ENCODE measurements at regions not wholly inside any gene's neighbourhood (a gene's known extent, or its start where the extent isn't known, plus 50 kb on each side); places are given as distances from the start of the nearest gene placed in this dataset.

- no peak for TF ChIP-seq CTCF (IDR thresholded peaks at IDR 0.05; ENCODE audit: insufficient read depth, low read depth, low read length, missing control alignments)
- no peak overlapping the region for H3K4me3 ChIP-seq (ENCODE audit: low read length)
- no peak for DNase-seq (ENCODE audit: low read depth)
These were observed 301.0 kb upstream of the POU3F1 start for GRCh38 chr1:38347446-38348175.

- no peak overlapping the region for H3K4me3 ChIP-seq (ENCODE audit: low read length)
- DNase-seq (ENCODE audit: low read depth) = no peak
- TF ChIP-seq CTCF (IDR thresholded peaks at IDR 0.05; ENCODE audit: insufficient read depth, low read depth, low read length, missing control alignments) = no peak
These were observed 298.1 kb upstream of the POU3F1 start for GRCh38 chr1:38344716-38345115.

- no peak overlapping the region for H3K4me3 ChIP-seq (ENCODE audit: low read length)
- DNase-seq (ENCODE audit: low read depth) = no peak
- TF ChIP-seq CTCF (IDR thresholded peaks at IDR 0.05; ENCODE audit: insufficient read depth, low read depth, low read length, missing control alignments) = no peak
These were observed 295.1 kb upstream of the POU3F1 start for GRCh38 chr1:38341694-38342093.

- no peak for DNase-seq (ENCODE audit: low read depth)
- no peak overlapping the region for H3K4me3 ChIP-seq (ENCODE audit: low read length)
- TF ChIP-seq CTCF (IDR thresholded peaks at IDR 0.05; ENCODE audit: insufficient read depth, low read depth, low read length, missing control alignments) = no peak
These were observed 293.8 kb upstream of the POU3F1 start for GRCh38 chr1:38340409-38340808.

- no peak for DNase-seq (ENCODE audit: low read depth)
These were observed 291.1 kb upstream of the POU3F1 start for GRCh38 chr1:38337711-38338110.

GRCh38 chr1:38336961-38337360 is 290.4 kb upstream of the POU3F1 start:
- H3K4me3 ChIP-seq (ENCODE audit: low read length) = no peak overlapping the region
- DNase-seq (ENCODE audit: low read depth) = no peak
- no peak for TF ChIP-seq CTCF (IDR thresholded peaks at IDR 0.05; ENCODE audit: insufficient read depth, low read depth, low read length, missing control alignments)

More at GRCh38 chr1:38337711-38338110, 291.1 kb upstream of the POU3F1 start:
- H3K4me3 ChIP-seq (ENCODE audit: low read length) = no peak overlapping the region
- TF ChIP-seq CTCF (IDR thresholded peaks at IDR 0.05; ENCODE audit: insufficient read depth, low read depth, low read length, missing control alignments) = no peak

All from epithelial cell of esophagus (primary cell).